ENCODE measurements at regions not wholly inside any gene's neighbourhood (a gene's known extent, or its start where the extent isn't known, plus 50 kb on each side); places are given as distances from the start of the nearest gene placed in this dataset.

DNA sequence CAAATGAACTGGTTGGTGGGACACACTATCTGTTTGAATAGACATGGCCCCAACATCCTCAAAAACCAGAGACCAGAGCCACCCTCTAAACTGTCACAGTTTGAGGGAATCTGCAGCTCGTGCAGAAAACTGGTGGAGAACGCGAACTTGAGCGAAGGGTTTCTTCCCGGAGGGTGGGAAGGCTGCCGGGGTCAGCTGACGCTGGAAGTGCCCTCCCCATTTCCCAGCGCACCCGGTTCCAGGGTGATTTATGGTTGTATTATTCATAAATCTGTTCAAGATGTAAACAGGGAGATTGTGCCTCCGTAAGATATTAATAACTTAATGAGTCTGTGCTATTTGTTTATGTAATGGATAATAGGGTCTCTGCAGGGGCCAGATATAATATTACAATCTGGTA, 1396.7 kb downstream of the BRD1 start:
- BruUV-seq (replicated peaks), result no TSS peak
- no peak overlapping the region for H4K8ac ChIP-seq (ENCODE audit: low read depth in 2 of 2, low read length in 2 of 2)
- H2BK5ac ChIP-seq (ENCODE audit: low read depth, low read length, poor library complexity, severe bottlenecking), result no peak overlapping the region
- H2BK15ac ChIP-seq (ENCODE audit: low read depth, low read length), result no peak overlapping the region
- ATAC-seq (ENCODE audit: low read depth) (no peak), DNase-seq (no peak)
- no peak overlapping the region for H3K23ac ChIP-seq (ENCODE audit: low read depth, low read length)
- no peaks in the 10 kb centered on the region for H3K36me3 ChIP-seq (ENCODE audit: control insufficient read depth, insufficient read depth, low read length)
- no peak overlapping the region for H3K4me3 ChIP-seq (ENCODE audit: insufficient read depth, low read depth, low read length)
- no peak overlapping the region for H2BK20ac ChIP-seq (ENCODE audit: low read depth, low read length)
- no peaks in the 10 kb centered on the region for H4K20me1 ChIP-seq (ENCODE audit: insufficient read depth, low read length)
- dilution Hi-C loops (cut with HindIII; ENCODE audit: low sequenced_read_pairs, unreplicated experiment), result no loop called here
- H3K14ac ChIP-seq (replicated peaks; ENCODE audit: low read depth, low read length), result no peak overlapping the region
- H4K5ac ChIP-seq (ENCODE audit: low read depth, low read length), result no peak overlapping the region
- H2BK120ac ChIP-seq (ENCODE audit: low read depth, low read length), result no peak overlapping the region
- H2AK9ac ChIP-seq (replicated peaks; ENCODE audit: low read depth, low read length, poor library complexity), result no peak overlapping the region
- POLR2A ChIA-PET (ENCODE audit: unreplicated experiment), result no interaction called here
- H3K9me1 ChIP-seq (ENCODE audit: insufficient read depth, low read length), result no peaks in the 10 kb centered on the region
- no peak overlapping the region for H4K91ac ChIP-seq (ENCODE audit: insufficient read depth, low read depth, low read length)
- no peak overlapping the region for H2AFZ ChIP-seq (replicated peaks; ENCODE audit: low read length, poor library complexity)
- in situ Hi-C loops (cut with MboI; ENCODE audit: low sequenced_read_pairs), result no loop called here
- peaks cover 61% of the 10 kb centered on the region for H3K9me3 ChIP-seq (ENCODE audit: control insufficient read depth, insufficient read depth, low read length)
- H3K27ac ChIP-seq (ENCODE audit: insufficient read depth, low read length), result no peak overlapping the region
- no peak overlapping the region for H3K18ac ChIP-seq (ENCODE audit: low read depth, low read length)
- no peak overlapping the region for H3K9ac ChIP-seq (ENCODE audit: low read depth, low read length)
- no peaks in the 10 kb centered on the region for H3K4me1 ChIP-seq (ENCODE audit: control insufficient read depth, insufficient read depth, low read length)
- no peak overlapping the region for H3K4ac ChIP-seq (ENCODE audit: low read depth, low read length)
- TF ChIP-seq MAFK (IDR thresholded peaks at IDR 0.05; ENCODE audit: low read depth, low read length), result no peak
- no peak for TF ChIP-seq RFX5 (IDR thresholded peaks at IDR 0.05; ENCODE audit: low read depth, low read length)
- no peak for TF ChIP-seq RAD21 (IDR thresholded peaks at IDR 0.05; ENCODE audit: low read length)
- no peak for TF ChIP-seq MXI1 (IDR thresholded peaks at IDR 0.05; ENCODE audit: borderline replicate concordance, low read depth, low read length)
- no peak for TF ChIP-seq RCOR1 (IDR thresholded peaks at IDR 0.05; ENCODE audit: insufficient replicate concordance, low read length)
- TF ChIP-seq, protein P1, sequence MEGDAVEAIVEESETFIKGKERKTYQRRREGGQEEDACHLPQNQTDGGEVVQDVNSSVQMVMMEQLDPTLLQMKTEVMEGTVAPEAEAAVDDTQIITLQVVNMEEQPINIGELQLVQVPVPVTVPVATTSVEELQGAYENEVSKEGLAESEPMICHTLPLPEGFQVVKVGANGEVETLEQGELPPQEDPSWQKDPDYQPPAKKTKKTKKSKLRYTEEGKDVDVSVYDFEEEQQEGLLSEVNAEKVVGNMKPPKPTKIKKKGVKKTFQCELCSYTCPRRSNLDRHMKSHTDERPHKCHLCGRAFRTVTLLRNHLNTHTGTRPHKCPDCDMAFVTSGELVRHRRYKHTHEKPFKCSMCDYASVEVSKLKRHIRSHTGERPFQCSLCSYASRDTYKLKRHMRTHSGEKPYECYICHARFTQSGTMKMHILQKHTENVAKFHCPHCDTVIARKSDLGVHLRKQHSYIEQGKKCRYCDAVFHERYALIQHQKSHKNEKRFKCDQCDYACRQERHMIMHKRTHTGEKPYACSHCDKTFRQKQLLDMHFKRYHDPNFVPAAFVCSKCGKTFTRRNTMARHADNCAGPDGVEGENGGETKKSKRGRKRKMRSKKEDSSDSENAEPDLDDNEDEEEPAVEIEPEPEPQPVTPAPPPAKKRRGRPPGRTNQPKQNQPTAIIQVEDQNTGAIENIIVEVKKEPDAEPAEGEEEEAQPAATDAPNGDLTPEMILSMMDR (conservative IDR thresholded peaks at IDR 0.05; ENCODE audit: low read depth, low read length), result no peak
- TF ChIP-seq MAZ (IDR thresholded peaks at IDR 0.05; ENCODE audit: borderline replicate concordance, low read depth, low read length), result no peak
- TF ChIP-seq POLR2A (IDR thresholded peaks at IDR 0.05; ENCODE audit: low read depth, low read length), result no peak
- TF ChIP-seq CEBPB (IDR thresholded peaks at IDR 0.05; ENCODE audit: low read depth, low read length), result no peak
- TF ChIP-seq FOS (IDR thresholded peaks at IDR 0.05; ENCODE audit: low read depth, low read length), result no peak
- TF ChIP-seq CHD1 (IDR thresholded peaks at IDR 0.05; ENCODE audit: low read depth, low read length), result no peak
- TF ChIP-seq SMC3 (IDR thresholded peaks at IDR 0.05; ENCODE audit: low read depth, low read length), result no peak
- no peak for TF ChIP-seq NFE2L2 (IDR thresholded peaks at IDR 0.05; ENCODE audit: low read depth, low read length)
- TF ChIP-seq, protein P2, sequence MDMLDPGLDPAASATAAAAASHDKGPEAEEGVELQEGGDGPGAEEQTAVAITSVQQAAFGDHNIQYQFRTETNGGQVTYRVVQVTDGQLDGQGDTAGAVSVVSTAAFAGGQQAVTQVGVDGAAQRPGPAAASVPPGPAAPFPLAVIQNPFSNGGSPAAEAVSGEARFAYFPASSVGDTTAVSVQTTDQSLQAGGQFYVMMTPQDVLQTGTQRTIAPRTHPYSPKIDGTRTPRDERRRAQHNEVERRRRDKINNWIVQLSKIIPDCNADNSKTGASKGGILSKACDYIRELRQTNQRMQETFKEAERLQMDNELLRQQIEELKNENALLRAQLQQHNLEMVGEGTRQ (IDR thresholded peaks at IDR 0.05; ENCODE audit: low read depth, low read length), result no peak
- TF ChIP-seq BHLHE40 (IDR thresholded peaks at IDR 0.05; ENCODE audit: low read depth, low read length), result no peak
- H3K79me1 ChIP-seq (ENCODE audit: low read depth in 1 of 2, low read length in 2 of 2), result no peaks in the 10 kb centered on the region
- H3K27me3 ChIP-seq (ENCODE audit: control insufficient read depth, insufficient read depth, low read length), result no peaks in the 10 kb centered on the region
- WGBS, 2 experiments (ENCODE audit: extremely low coverage in 2 of 2, insufficient read length in 1 of 2), result no CpG with 5 or more reads among the region's 10 CpGs
- H3K4me2 ChIP-seq (ENCODE audit: low read depth, low read length), result no peak overlapping the region
- H3K56ac ChIP-seq (ENCODE audit: extremely low read depth, insufficient read depth, low read length), result no peak overlapping the region
- intact Hi-C loops (cut with micrococcal nuclease), result no loop called here
- no peak overlapping the region for H2AK5ac ChIP-seq (ENCODE audit: low read depth, low read length)
- CTCF ChIA-PET, result no interaction called here

All from IMR-90 (cell line).